Naive thymus-derived CD4-positive, alpha-beta T cell (primary cell): ENCODE measurements at regions not wholly inside any gene's neighbourhood (a gene's known extent, or its start where the extent isn't known, plus 50 kb on each side); places are given as distances from the start of the nearest gene placed in this dataset.

Experiments used
- ATAC-seq: fragments of 150-1000 bp; cut with Tn5 transposase; 2 replicates; pipeline ENCODE4 v1.10.0; 2021; ENCODE audit warnings: mild to moderate bottlenecking, moderate library complexity
- CTCF ChIA-PET: fragments of 350-600 bp; sonication (Branson Sonifier 250); formaldehyde crosslinking; loops from one replicate; lab custom pipeline; 2021; ENCODE audit warnings: antibody characterized with exemption; lab: Charles Lee
- POLR2A ChIA-PET: fragments of 350-600 bp; sonication (Branson Sonifier 250); formaldehyde crosslinking; loops from one replicate; lab custom pipeline; 2021; ENCODE audit warnings: antibody characterized with exemption, inconsistent platforms; lab: Charles Lee
- DNase-seq, 9 donors: peaks; one replicate each; pipeline versions ENCODE4 v3.0.0 to v3.0.0-alpha.2; 2020 to 2022; ENCODE audit warnings: mixed read lengths in 1 of 9
- H3K27ac ChIP-seq: one replicate; pipeline ENCODE4 v1.7.0; 2013; ENCODE audit warnings: mild to moderate bottlenecking, low read depth, low read length, moderate library complexity
- H3K27me3 ChIP-seq, 2 donors: one replicate each; pipeline ENCODE4 v1.7.0; 2013; ENCODE audit warnings: low read length in 2 of 2, mild to moderate bottlenecking in 2 of 2, moderate library complexity in 2 of 2; ENCODE audit not compliant: control insufficient read depth in 2 of 2, insufficient read depth in 2 of 2
- H3K36me3 ChIP-seq, 3 experiments: 1 replicate in 2 of 3; 2 replicates in 1 of 3; pipeline ENCODE4 v1.7.0; 2013; ENCODE audit warnings: low read length in 3 of 3, mild to moderate bottlenecking in 3 of 3, moderate library complexity in 1 of 3; ENCODE audit not compliant: insufficient read depth in 3 of 3, control insufficient read depth in 2 of 3
- H3K4me1 ChIP-seq, 2 donors: one replicate each; pipeline ENCODE4 v1.7.0; 2013; ENCODE audit warnings: low read length in 2 of 2, mild to moderate bottlenecking in 2 of 2, moderate library complexity in 1 of 2; ENCODE audit not compliant: control insufficient read depth in 2 of 2, insufficient read depth in 2 of 2
- H3K4me3 ChIP-seq: 2 replicates; pipeline ENCODE4 v1.7.0; 2013; ENCODE audit warnings: mild to moderate bottlenecking, low read length
- H3K9me3 ChIP-seq, 3 experiments: 1 replicate in 2 of 3; 2 replicates in 1 of 3; pipeline ENCODE4 v1.7.0; 2013; ENCODE audit warnings: low read length in 3 of 3; ENCODE audit not compliant: control insufficient read depth in 2 of 3
- H3K27ac Mint-ChIP-seq, 9 donors: one replicate each; pipeline ENCODE4 v1.8.0; 2020 to 2022; ENCODE audit warnings: mixed read lengths in 9 of 9, mild to moderate bottlenecking in 8 of 9, moderate library complexity in 5 of 9, inconsistent platforms in 2 of 9
- H3K27me3 Mint-ChIP-seq, 5 donors: one replicate each; pipeline ENCODE4 v1.8.0; 2021 to 2022; ENCODE audit warnings: mixed read lengths in 5 of 5, mild to moderate bottlenecking in 1 of 5
- H3K36me3 Mint-ChIP-seq, 5 donors: one replicate each; pipeline ENCODE4 v1.8.0; 2020 to 2022; ENCODE audit warnings: mixed read lengths in 5 of 5, mild to moderate bottlenecking in 3 of 5, inconsistent platforms in 1 of 5
- H3K4me1 Mint-ChIP-seq, 7 donors: one replicate each; pipeline ENCODE4 v1.8.0; 2020 to 2022; ENCODE audit warnings: mixed read lengths in 7 of 7, mild to moderate bottlenecking in 3 of 7, inconsistent platforms in 1 of 7
- H3K4me3 Mint-ChIP-seq, 10 donors: one replicate each; pipeline ENCODE4 v1.8.0; 2020 to 2022; ENCODE audit warnings: mild to moderate bottlenecking in 10 of 10, mixed read lengths in 10 of 10, moderate library complexity in 6 of 10, inconsistent platforms in 2 of 10
- H3K9me3 Mint-ChIP-seq, 11 donors: one replicate each; pipeline ENCODE4 v1.8.0; 2020 to 2022; ENCODE audit warnings: mixed read lengths in 11 of 11, mild to moderate bottlenecking in 4 of 11, inconsistent platforms in 1 of 11, moderate library complexity in 1 of 11
- intact Hi-C, 2 donors: fragments of 100-400 bp; cut with micrococcal nuclease; formaldehyde crosslinking; loops; one replicate each; pipeline ENCODE4 v1.15.1; 2023

- Mint-ChIP-seq H3K27ac (no peak overlapping the region), H3K9me3 (peaks cover 0 to 14% (median under 1%) of the 10 kb centered on the region in 11 donors), H3K4me1 (no peaks in the 10 kb centered on the region), H3K27me3 (no peaks in the 10 kb centered on the region), H3K36me3 (no peaks in the 10 kb centered on the region), H3K4me3 (no peak overlapping the region)
- ChIA-PET CTCF (no interaction called here), POLR2A (no interaction called here)
- ATAC-seq (no peak), DNase-seq (no peak)
- Histone ChIP-seq H3K9me3 (no peaks in the 10 kb centered on the region), H3K36me3 (no peaks in the 10 kb centered on the region), H3K4me1 (no peaks in the 10 kb centered on the region), H3K27me3 (no peaks in the 10 kb centered on the region), H3K27ac (no peak overlapping the region), H3K4me3 (no peak overlapping the region)
- intact Hi-C loops, result no loop called here
Measured at GRCh38 chr6:19632786-19633185, 204.4 kb upstream of the ID4 start.

- Histone ChIP-seq H3K36me3 (no peaks in the 10 kb centered on the region), H3K4me3 (no peak overlapping the region), H3K27ac (no peak overlapping the region), H3K4me1 (no peaks in the 10 kb centered on the region), H3K9me3 (no peaks in the 10 kb centered on the region), H3K27me3 (no peaks in the 10 kb centered on the region)
- H3K4me1 Mint-ChIP-seq, result no peaks in the 10 kb centered on the region
- H3K4me3 Mint-ChIP-seq, result no peak overlapping the region
- no peaks in the 10 kb centered on the region for H3K36me3 Mint-ChIP-seq
- intact Hi-C loops, result no loop called here
- no peak overlapping the region for H3K27ac Mint-ChIP-seq
- DNase-seq (no peak), ATAC-seq (no peak)
- peaks cover 0 to 21% (median 7%) of the 10 kb centered on the region in 11 donors for H3K9me3 Mint-ChIP-seq
- no peaks in the 10 kb centered on the region for H3K27me3 Mint-ChIP-seq
- CTCF ChIA-PET, result no interaction called here
- POLR2A ChIA-PET, result no interaction called here
Measured at GRCh38 chr6:19635728-19636127, 201.4 kb upstream of the ID4 start.

- H3K4me1 ChIP-seq, result no peaks in the 10 kb centered on the region
- ATAC-seq, result no peak
- no peak overlapping the region for H3K27ac Mint-ChIP-seq
- H3K27me3 ChIP-seq, result no peaks in the 10 kb centered on the region
- ChIA-PET POLR2A (no interaction called here), CTCF (no interaction called here)
- H3K27ac ChIP-seq, result no peak overlapping the region
- H3K4me3 ChIP-seq, result no peak overlapping the region
- no peak overlapping the region for H3K4me3 Mint-ChIP-seq
- H3K27me3 Mint-ChIP-seq, result no peaks in the 10 kb centered on the region
- H3K9me3 ChIP-seq, result no peaks in the 10 kb centered on the region
- H3K36me3 Mint-ChIP-seq, result no peaks in the 10 kb centered on the region
- peaks cover 0 to 22% (median 7%) of the 10 kb centered on the region in 11 donors for H3K9me3 Mint-ChIP-seq
- no peaks in the 10 kb centered on the region for H3K4me1 Mint-ChIP-seq
- no peak for DNase-seq
- intact Hi-C loops, result no loop called here
- no peaks in the 10 kb centered on the region for H3K36me3 ChIP-seq
Measured at GRCh38 chr6:19637010-19637409, 200.2 kb upstream of the ID4 start.

- H3K4me3 ChIP-seq, result no peak overlapping the region
- no peaks in the 10 kb centered on the region for H3K4me1 Mint-ChIP-seq
- ChIA-PET POLR2A (no interaction called here), CTCF (no interaction called here)
- peaks cover 0 to 19% (median 5%) of the 10 kb centered on the region in 11 donors for H3K9me3 Mint-ChIP-seq
- DNase-seq (no peak), ATAC-seq (no peak)
- H3K27me3 Mint-ChIP-seq, result no peaks in the 10 kb centered on the region
- H3K36me3 Mint-ChIP-seq, result no peaks in the 10 kb centered on the region
- H3K4me1 ChIP-seq, result no peaks in the 10 kb centered on the region
- no peaks in the 10 kb centered on the region for H3K36me3 ChIP-seq
- no peak overlapping the region for H3K27ac Mint-ChIP-seq
- H3K4me3 Mint-ChIP-seq, result no peak overlapping the region
- H3K9me3 ChIP-seq, result no peaks in the 10 kb centered on the region
- H3K27me3 ChIP-seq, result no peaks in the 10 kb centered on the region
- intact Hi-C loops, result no loop called here
- H3K27ac ChIP-seq, result no peak overlapping the region
Measured at GRCh38 chr6:19638931-19639330, 198.2 kb upstream of the ID4 start.

- no peaks in the 10 kb centered on the region for H3K9me3 ChIP-seq
- no peaks in the 10 kb centered on the region for H3K4me1 ChIP-seq
- POLR2A ChIA-PET, result no interaction called here
- no peak for DNase-seq
- Mint-ChIP-seq H3K9me3 (peaks cover 0 to 15% (median 6%) of the 10 kb centered on the region in 11 donors), H3K4me3 (no peak overlapping the region), H3K36me3 (no peaks in the 10 kb centered on the region), H3K27me3 (no peaks in the 10 kb centered on the region), H3K27ac (no peak overlapping the region), H3K4me1 (no peaks in the 10 kb centered on the region)
- H3K36me3 ChIP-seq, result no peaks in the 10 kb centered on the region
- H3K4me3 ChIP-seq, result no peak overlapping the region
- intact Hi-C loops, result no loop called here
- no peak for ATAC-seq
- no peak overlapping the region for H3K27ac ChIP-seq
- CTCF ChIA-PET, result no interaction called here
- no peaks in the 10 kb centered on the region for H3K27me3 ChIP-seq
Measured at GRCh38 chr6:19643287-19643686, 193.9 kb upstream of the ID4 start.

- Mint-ChIP-seq H3K4me3 (no peak overlapping the region), H3K4me1 (no peaks in the 10 kb centered on the region), H3K9me3 (peaks cover 0 to 14% (median 4%) of the 10 kb centered on the region in 11 donors), H3K36me3 (no peaks in the 10 kb centered on the region), H3K27ac (no peak overlapping the region), H3K27me3 (no peaks in the 10 kb centered on the region)
- Histone ChIP-seq H3K27me3 (no peaks in the 10 kb centered on the region), H3K4me3 (no peak overlapping the region), H3K27ac (no peak overlapping the region), H3K36me3 (no peaks in the 10 kb centered on the region), H3K9me3 (no peaks in the 10 kb centered on the region), H3K4me1 (no peaks in the 10 kb centered on the region)
- no peak for ATAC-seq
- POLR2A ChIA-PET, result no interaction called here
- DNase-seq, result no peak
- CTCF ChIA-PET, result no interaction called here
- intact Hi-C loops, result no loop called here
Measured at GRCh38 chr6:19643713-19644112, 193.5 kb upstream of the ID4 start.

- no peak overlapping the region for H3K4me3 ChIP-seq
- no peaks in the 10 kb centered on the region for H3K27me3 ChIP-seq
- H3K36me3 ChIP-seq, result no peaks in the 10 kb centered on the region
- intact Hi-C loops, result no loop called here
- Mint-ChIP-seq H3K9me3 (peaks cover 0 to 11% (median 2%) of the 10 kb centered on the region in 11 donors), H3K36me3 (no peaks in the 10 kb centered on the region), H3K27me3 (no peaks in the 10 kb centered on the region), H3K4me1 (no peaks in the 10 kb centered on the region), H3K4me3 (no peak overlapping the region), H3K27ac (no peak overlapping the region)
- H3K9me3 ChIP-seq, result no peaks in the 10 kb centered on the region
- no peak overlapping the region for H3K27ac ChIP-seq
- no peaks in the 10 kb centered on the region for H3K4me1 ChIP-seq
- CTCF ChIA-PET, result no interaction called here
- DNase-seq (no peak), ATAC-seq (no peak)
- POLR2A ChIA-PET, result no interaction called here
Measured at GRCh38 chr6:19655744-19656143, 181.4 kb upstream of the ID4 start.
